Kidney tubule cell (primary cell): ENCODE measurements at regions not wholly inside any gene's neighbourhood (a gene's known extent, or its start where the extent isn't known, plus 50 kb on each side); places are given as distances from the start of the nearest gene placed in this dataset.

Experiments used
- DNase-seq: peaks from one replicate; pipeline ENCODE4 v3.0.0-alpha.2; 2018; ENCODE audit warnings: low spot score

DNA sequence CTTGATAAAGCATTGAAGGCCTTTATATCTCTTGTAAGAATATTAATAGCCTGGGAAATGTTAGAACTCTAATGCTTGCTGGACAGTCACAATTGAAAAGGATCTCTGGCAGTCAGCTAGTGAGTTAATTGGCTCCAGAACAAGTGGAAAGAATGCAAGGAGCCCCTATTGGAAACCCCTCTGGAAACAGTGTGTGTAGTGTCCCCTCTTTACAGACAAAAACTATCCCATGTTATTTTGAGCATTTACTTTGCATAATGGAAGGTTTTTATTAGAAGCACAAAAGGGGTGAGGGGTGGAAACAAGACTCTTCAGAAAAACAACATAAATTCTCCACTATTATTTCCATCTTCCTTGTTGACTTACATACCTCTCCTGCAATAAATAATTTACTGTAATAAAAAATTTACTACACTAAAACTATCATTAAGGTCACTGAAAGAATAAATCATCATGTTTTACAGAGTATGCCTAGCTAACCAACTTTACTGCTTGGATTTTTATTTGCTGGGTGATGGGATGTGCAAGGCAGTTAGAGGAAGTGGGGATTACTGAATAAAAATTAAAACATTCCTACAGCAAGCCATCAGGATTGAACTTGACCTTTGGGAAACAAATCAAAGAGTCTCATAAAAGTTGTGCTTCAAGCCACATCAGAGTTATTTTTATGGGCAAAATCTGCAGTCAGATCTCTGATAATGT, 610.4 kb downstream of the TBC1D4 start:
- no peak for DNase-seq

DNA sequence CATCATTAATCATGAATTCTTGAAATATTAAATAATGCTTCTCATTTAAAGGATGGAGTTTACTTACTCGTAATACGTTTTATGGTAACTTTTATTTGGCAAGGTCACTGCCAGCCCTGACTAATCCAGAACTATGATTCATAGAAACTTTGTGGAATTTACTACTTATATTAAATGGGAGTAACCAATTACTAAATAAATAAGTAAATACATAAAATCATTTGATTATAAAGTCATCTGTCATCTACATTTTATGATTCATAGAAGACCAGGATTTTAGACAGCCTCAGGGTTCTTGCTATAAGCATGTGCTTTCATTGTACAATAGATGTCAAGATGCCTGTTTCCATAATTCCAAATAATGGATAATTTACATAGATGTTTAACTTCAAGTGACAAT, 611.1 kb downstream of the TBC1D4 start:
- no peak for DNase-seq

DNA sequence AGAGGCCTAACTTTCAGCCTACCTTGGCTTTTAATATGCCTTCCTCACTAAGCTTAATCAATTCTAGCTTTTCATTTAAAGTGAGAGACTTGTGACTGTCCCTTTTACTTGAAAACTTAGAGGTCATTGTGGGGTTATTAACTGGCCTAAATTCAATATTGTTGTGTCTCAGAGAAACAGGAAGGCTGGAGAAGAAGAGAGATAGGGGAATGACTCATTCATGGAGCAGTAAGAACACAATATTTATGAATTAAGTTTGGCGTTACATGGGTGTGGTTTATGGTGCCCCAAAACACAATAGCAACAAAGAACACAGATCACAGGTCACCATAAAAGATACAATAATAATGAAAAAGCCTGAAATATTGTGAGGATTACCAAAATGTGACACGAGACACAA, 612.1 kb downstream of the TBC1D4 start:
- no peak for DNase-seq

DNA sequence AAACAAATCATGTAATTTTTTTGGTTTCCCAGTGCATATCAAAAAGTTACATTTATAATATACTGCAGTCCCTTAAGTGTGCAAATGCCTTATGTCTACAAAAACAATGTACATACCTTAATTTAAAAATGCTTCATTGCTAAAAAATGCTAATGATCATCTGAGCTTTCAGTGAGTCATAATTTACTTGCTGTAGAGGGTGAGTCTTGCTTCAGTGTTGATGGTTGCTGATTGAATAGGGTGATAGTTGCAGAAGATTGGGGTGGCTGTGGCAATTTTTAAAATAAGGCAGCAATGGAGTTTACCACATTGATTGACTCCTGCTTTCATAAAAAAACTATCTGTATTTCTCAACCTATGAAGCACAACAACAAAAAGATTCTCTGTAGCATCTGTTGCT, 613.9 kb downstream of the TBC1D4 start:
- no peak for DNase-seq

DNA sequence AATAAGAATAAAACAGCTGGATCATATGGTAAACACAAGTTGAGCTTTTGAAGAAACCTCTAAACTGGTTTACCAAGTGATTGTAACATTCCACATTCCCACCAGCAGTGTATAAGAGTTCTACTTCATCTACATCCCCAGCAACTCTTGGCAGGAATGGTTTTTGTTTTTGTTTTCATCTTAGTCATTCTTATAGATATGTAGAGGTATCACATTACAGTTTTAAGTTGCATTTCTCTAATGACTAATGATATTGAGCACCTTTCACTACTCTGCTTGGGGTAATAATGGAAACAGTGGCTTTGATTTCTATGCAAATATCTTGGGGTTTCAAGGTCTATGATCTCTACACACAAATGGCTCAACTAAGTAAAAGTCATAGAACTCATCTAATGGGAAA, 614.5 kb downstream of the TBC1D4 start:
- DNase-seq: peak; percentile 9

DNA sequence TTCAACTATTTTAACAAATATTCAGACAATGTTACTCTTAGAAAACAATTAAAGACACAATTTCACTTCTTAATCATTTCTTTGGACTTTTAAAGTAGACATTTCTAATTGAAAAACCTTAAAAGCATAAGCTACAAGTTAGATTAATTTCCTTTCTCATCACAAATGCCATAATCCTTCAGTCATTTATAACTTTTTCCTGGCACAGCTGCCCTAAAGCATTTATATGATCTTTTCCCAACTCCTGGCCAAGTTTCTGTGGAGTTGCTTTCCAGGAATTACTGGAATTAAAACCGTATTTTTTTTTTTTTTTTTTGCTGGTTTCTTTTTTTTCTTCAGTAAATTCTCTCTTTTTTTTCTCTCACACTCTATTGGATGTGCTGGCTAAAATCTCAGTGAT, 615.9 kb downstream of the TBC1D4 start:
- DNase-seq: no peak

DNA sequence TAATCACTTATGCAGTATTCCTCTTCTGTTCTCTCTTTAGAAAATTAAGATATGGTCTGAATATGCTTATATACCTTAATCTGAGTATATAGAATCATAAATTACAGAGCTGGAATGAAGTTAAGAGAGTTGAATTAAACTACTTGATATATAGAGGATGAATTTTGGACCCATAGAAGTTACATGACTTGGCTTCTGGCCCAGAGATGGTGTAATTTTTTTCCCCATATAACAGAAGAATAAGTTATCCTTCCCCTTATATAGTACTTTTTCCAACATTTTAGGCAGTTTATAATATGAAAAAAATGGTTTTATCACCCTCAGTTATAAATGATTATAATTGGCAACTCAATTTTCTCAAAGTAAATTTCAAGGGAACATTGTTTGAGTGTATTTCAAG, 616.3 kb downstream of the TBC1D4 start:
- DNase-seq: no peak

DNA sequence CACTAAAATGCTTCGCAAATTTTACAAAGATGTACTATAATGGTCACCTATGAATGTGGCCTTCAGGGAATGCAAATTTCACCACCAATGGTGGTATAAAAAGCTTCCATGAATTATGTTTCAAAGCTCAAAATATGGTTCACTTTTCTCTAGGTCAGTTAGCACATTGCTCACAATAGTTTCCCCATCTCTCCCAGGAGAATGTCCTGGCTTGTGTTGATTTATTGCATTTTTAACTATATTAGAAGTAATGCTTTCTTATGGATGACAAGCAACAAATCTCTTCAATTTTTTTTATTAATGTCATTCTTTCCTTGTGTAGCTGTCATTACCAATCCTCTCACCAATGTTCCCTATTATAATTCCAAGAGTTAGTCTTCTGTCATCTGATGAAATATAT, 621.2 kb downstream of the TBC1D4 start:
- no peak for DNase-seq

DNA sequence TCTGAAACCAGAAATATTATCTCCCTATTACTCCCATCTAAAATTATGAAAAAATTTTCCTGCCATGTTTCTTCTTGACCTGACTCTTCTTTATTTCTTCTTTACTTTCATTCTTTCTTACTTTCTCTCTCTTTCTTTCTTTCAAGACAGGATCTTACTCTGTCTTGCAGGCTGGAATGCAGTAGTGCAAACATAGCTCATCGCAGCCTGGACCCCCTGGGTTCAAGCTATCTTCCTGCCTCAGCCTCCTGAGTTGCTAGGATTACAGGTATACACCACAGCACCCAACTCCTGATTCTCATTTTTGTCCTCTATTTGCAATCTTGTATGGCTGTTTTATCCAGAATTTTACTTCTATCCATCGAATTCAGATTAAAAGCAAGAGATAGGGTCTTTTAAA, 631.1 kb downstream of the TBC1D4 start:
- DNase-seq: no peak

DNA sequence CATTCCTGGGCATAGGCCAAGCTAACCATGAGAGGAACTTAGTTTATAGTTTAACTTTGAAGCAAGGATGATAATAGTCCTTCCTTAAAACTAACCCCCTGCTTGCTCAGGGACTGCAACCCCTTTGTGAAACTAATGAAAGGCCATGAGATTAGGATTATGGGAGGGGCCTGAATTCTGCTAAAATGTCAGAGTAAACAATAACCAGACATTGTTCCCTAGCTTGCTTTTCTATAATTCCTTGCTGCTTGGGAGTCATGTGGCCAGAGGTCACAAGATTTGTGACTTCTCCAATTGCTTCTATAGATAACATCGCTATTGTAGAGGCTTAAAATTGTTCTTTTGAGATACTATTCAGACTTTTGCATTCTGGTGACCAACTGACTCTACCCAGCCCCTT, 634.0 kb downstream of the TBC1D4 start:
- no peak for DNase-seq

DNA sequence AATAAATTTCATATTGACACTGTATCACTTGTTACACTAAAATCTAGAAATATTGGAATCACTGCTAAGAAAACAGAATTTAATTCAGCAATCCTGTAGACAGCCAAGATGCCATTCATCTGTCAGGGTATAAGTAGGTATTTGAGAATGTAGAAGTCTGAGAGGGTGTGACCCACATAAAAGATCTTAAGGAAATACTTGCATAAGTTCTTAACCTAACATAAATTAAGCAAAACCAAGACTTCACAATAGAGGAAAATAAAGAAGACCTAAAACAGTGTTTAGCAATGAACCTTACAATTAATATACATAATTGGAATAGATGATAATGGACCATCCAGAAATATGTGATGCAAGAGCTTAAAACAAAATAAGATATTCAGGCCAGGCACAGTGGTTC, 636.2 kb downstream of the TBC1D4 start:
- DNase-seq: no peak

DNA sequence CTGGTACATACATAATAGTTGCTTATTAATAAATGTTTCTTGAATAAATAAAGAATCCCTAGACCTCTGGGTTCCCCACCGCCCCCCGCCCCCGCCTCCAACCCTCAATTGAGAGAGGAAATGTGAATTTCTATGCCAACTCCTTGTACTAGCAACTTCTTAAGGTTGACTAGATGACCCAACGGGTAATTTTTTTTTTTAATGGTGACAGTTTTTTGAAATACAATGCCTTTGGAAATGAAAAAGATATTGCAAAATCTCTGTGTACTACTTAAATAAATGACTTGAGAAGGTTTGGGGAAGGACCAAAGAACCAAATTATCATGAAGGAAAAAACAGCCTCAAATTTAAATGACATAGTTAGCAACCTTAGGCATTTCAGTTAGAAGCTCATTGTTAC, 640.3 kb downstream of the TBC1D4 start:
- no peak for DNase-seq

DNA sequence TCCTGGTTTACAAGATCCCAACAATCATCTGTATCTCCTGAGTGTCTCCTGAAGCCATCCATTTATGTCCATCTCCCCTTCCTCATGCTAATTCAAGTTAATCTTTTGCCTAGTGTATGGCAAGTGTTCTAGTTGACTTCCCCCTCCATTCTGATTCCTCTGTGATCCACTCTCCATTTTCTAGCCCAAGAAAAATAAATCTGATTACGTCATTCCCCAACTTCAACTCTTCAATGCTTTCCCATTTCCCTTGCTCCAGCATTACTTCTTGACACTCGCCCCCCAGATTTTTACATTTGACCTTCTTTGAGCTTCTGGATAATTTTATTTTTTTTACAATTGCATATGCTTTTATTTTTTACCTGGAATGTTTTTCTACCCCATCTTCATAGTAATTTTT, 640.8 kb downstream of the TBC1D4 start:
- no peak for DNase-seq

DNA sequence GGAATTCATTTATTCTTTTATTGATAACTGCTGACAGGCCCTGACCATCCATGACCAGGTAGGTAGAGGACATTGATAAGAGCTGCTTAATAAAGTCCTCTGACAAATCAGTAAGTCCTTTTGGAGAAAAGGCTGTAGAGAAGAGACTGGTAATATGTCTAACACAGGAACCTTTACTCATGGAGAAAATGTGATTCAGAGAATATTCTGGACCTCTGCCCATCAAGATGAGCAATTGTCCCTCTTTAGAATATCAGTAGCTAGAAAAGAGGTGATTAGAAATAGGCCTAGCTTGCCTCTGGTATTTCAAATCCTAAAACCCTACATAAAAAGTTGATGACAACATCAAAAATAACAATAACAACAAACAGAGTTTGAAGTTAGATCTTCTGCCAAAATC, 642.3 kb downstream of the TBC1D4 start:
- no peak for DNase-seq

DNA sequence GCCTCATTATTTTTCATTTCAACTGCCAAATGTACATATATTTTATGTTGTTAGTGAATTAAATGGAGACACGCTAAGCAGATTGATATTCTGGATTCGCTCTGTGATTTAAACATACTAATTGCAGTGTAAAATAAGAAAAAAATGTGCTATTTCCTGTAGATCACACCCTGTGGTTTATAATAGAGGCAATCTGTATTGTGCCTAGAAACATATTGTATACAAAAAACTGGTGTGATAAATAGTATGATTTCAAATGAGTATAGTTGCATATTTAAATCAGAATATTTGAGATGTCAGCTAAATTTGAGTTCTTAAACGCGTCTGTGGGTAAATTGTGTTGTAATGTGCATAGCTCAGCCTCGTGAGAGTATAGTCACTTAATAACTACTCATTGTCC, 643.9 kb downstream of the TBC1D4 start:
- DNase-seq: no peak

DNA sequence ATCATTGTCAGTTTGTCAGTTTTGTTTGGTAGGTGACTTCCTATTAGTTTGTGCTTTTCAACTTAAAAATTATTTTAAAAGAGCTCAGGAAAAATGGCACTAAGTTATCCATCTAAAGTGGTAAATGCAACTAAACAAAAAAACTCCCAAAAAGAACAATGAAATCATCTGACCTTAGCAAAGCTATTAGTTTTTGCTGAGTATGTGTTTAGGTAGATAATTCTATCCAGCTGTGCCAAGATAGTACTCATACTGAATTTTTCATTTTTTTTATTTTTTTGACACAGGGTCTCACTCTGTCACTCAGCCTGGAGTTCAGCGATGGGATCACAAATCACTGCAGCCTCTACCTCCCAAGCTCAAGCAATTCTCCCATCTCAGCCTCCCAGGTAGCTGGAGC, 645.3 kb downstream of the TBC1D4 start:
- DNase-seq: no peak

DNA sequence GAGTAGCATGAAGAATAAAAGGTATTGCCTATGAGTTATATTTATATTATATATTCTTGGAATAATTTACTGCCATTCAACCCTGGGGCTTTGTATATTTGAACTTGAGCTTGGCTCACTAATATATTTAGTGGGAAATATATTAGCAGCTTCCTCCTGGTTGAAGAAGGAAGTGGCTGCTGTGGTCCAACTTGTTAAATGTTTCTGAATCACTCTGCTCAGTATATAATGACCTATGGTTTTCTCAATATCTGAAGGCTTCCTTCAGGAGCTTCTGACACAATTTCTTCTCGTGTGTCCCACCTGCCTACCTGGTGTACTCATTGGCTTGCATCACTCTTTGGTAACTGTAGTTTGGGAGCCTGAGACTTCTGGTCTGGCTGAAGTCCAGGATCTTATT, 646.4 kb downstream of the TBC1D4 start:
- no peak for DNase-seq

DNA sequence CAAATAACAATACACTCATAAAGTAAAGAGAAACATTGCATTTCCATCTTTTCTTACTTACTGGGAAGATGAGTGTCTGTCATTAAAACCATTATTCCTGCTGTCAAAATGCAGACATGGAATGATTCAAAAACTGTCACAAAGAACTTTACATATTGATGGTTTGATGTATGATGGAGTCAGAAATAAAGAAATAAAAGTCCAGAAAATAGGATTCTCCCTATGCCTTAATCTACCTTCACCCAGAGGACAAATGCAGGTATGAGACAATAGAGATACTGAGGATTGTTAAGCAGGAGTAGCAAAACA, 656.1 kb downstream of the TBC1D4 start:
- no peak for DNase-seq

DNA sequence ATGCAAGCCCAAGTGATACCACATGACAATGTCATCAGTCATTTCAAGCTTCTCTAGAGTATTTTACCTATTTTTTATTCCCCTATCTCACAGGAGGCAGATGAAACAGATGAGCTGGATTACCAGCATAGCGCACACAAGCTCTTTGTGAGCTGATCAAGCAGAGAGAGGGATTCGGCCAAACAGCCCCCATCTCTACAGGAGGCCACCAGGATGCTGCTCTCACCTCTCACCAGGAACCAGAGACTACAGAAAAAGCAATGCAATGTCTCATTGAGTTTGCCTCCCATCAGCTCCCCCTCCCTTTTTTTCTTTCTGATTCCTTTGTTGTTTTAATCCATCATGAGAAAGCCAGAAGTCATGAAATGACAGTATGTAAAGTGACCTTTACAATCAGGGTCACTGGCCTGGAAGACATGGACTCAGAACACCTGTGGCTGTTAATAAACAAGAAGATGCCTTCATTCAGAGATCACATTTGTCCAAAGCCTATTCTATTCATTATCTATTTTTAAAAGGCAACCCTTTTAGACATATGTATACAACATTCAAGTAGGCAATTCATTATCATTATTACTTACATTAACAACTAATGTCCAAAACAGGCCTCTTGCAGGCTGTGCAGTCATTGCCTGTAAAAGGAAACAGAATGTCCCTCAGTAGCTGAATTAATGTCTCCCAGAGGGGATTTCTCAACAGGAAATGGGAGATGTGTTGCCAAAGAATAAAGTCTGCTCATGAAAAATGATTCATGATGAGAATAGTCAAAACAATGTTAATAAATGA, 656.6 kb downstream of the TBC1D4 start:
- DNase-seq: peak; percentile 91

DNA sequence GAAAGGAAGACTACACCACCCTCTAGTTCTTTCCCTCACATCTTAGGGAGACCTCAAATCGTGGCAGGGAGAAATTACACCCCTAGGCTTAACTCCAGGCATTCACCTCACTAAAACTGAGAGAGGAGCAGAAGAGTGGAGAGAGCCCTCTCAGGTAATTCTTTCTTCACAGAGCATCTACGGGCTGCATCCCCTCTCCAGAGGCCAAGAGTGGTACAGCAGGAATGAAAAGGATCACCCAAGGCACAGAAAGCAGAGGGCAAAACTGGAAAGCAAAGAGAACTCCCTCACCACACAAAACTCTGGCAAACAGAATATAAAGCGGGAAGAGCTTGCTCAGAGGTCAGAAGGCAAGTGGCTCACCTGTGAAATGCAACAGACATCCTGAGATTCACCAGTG, 661.2 kb downstream of the TBC1D4 start:
- DNase-seq: no peak

DNA sequence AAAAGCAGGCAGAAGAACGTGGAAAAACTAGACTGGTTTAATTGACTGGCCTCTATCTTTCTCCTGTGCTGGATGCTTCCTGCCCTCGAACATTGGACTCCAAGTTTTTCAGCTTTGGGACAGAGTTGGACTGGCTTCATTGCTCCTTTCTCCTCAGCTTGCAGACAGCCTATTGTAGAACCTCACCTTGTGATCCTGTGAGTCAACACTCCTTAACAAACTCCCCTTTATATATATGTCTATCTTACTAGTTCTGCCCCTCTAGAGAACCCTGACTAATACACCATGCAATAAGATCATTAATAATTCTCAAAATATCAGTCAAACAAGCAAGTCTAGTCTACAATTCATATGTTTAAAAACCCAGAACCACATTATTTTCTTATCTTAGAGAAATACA, 662.4 kb downstream of the TBC1D4 start:
- DNase-seq: peak; percentile 28

DNA sequence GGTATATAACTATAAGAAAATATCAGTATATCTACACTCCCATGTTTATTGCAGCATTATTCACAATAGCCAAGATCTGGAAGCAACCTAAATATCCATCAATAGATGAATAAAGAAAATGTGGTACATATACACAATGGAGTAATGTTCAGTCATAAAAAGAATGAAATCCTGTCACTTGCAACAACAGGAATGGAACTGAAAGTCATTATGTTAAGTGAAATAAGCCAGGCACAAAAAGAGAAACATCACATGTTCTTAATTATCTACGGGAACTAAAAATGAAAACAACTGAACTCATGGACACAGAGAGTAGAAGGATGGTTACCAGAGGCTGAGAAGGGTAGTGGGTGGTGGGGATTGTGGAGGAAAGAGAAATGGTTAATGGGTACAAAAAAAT, 665.2 kb downstream of the TBC1D4 start:
- DNase-seq: no peak

DNA sequence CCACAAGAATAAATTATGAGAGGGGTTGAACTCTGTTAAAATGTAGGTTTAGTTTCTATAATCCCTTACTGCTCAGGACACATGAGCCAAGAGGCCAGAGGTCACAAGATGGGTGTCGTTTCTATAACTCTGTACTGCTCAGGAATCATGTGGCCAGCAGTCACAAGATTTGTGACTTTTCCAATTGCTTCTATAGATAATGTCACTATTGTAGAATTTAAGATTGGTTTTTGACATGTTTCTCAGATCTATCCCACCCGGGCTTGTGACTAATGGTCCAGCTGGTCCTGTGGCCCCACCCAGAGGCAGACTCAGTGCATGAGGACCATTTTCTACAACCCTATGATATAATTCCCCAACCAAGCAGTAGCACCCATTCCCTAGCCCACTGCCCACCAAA, 662.0 kb upstream of the KLF12 start:
- DNase-seq: no peak

DNA sequence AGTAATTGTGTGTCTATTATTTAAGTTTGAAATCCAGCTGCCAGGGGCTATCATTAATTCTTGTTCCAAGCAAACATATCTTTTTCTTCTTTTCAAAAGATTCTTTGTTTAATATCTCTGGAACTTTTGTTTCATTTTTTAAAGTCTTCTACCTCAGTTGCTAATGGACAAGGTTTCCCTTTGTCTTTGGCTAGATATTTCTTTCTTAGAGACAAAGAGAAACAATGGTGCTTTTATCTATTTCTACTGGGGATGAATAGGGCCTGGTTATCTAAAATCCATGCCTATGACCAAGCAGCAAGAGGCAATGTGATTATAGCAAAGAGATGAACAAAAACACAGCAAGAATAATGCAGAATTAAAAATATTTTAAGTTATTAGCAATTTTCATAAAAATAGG, 661.3 kb upstream of the KLF12 start:
- no peak for DNase-seq
